GM23338 (cell line): ENCODE measurements at regions not wholly inside any gene's neighbourhood (a gene's known extent, or its start where the extent isn't known, plus 50 kb on each side); places are given as distances from the start of the nearest gene placed in this dataset.

Source experiments
- CREB1 ChIP-seq: fragments of 250-450 bp; sonication (Bioruptor Pico); IDR thresholded peaks from 2 replicates; pipeline ENCODE4 v1.5.0; 2020; ENCODE audit warnings: low read depth, mild to moderate bottlenecking, moderate library complexity
- EZH2 ChIP-seq: fragments of 200-600 bp; sonication (generic); IDR thresholded peaks from one replicate; pipeline ENCODE4 v1.8.0; 2017; ENCODE audit warnings: antibody characterized with exemption, mild to moderate bottlenecking, low read depth; ENCODE audit not compliant: unreplicated experiment
- EZH2phosphoT487 ChIP-seq: fragments of 200-600 bp; sonication (generic); IDR thresholded peaks from one replicate; pipeline ENCODE4 v1.8.1; 2018; ENCODE audit warnings: antibody characterized with exemption; ENCODE audit not compliant: unreplicated experiment
- JUNB ChIP-seq: IDR thresholded peaks from one replicate; pipeline ENCODE4 v1.6.1; 2016; ENCODE audit warnings: antibody characterized with exemption; ENCODE audit not compliant: unreplicated experiment
- NANOG ChIP-seq: IDR thresholded peaks from 2 replicates; pipeline ENCODE4 v1.6.1; 2016; ENCODE audit warnings: antibody characterized with exemption, borderline replicate concordance
- POLR2AphosphoS5 ChIP-seq: IDR thresholded peaks from 2 replicates; pipeline ENCODE4 v1.6.1; 2016; ENCODE audit warnings: antibody characterized with exemption, low read depth
- TF ChIP-seq, protein P1 (sequence below), 2 experiments: fragments of 200-600 bp in 1 of 2; sonication (generic) in 1 of 2; conservative IDR thresholded peaks; 2 replicates each; pipeline versions ENCODE4 v1.5.1 to v1.6.1; 2016 to 2017; ENCODE audit warnings: antibody characterized with exemption in 2 of 2, low read depth in 2 of 2, mild to moderate bottlenecking in 2 of 2, moderate library complexity in 1 of 2
- TF ChIP-seq, protein P2 (sequence below): fragments of 250-450 bp; sonication (Bioruptor Pico); IDR thresholded peaks from 2 replicates; pipeline ENCODE4 v1.5.0; 2020; ENCODE audit warnings: mild to moderate bottlenecking, moderate library complexity
- TF ChIP-seq, protein P3 (sequence below): IDR thresholded peaks from one replicate; pipeline ENCODE4 v1.6.1; 2018; ENCODE audit warnings: antibody characterized with exemption; ENCODE audit not compliant: unreplicated experiment

DNA sequence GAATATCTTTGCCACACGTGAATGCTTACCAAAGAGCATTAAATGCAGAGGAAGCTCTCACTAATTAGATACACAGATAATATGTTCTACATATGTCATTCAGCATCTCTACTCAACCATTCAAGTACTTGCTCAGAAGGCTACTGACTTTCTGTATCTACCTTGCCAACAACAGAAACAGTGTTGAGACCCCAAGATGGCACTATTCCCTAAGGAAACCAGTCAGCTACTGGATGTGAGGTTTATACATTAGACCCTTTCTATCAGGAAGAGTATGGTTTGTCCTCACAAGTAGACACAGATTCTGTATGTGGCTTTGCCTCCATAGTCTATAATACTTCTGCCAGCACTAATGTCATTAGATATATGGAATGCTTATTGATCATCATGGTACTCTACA lies 443.9 kb upstream of the INTU start:
- TF ChIP-seq, protein P1, sequence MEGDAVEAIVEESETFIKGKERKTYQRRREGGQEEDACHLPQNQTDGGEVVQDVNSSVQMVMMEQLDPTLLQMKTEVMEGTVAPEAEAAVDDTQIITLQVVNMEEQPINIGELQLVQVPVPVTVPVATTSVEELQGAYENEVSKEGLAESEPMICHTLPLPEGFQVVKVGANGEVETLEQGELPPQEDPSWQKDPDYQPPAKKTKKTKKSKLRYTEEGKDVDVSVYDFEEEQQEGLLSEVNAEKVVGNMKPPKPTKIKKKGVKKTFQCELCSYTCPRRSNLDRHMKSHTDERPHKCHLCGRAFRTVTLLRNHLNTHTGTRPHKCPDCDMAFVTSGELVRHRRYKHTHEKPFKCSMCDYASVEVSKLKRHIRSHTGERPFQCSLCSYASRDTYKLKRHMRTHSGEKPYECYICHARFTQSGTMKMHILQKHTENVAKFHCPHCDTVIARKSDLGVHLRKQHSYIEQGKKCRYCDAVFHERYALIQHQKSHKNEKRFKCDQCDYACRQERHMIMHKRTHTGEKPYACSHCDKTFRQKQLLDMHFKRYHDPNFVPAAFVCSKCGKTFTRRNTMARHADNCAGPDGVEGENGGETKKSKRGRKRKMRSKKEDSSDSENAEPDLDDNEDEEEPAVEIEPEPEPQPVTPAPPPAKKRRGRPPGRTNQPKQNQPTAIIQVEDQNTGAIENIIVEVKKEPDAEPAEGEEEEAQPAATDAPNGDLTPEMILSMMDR (conservative IDR thresholded peaks at IDR 0.05; ENCODE audit: low read depth in 2 of 2) = peak; percentile 62 to 74
- TF ChIP-seq EZH2phosphoT487 (no peak), NANOG (no peak), CREB1 (CRISPR knock-in tag) (no peak), EZH2 (no peak), POLR2AphosphoS5 (no peak), JUNB (no peak)
- TF ChIP-seq, protein P2, sequence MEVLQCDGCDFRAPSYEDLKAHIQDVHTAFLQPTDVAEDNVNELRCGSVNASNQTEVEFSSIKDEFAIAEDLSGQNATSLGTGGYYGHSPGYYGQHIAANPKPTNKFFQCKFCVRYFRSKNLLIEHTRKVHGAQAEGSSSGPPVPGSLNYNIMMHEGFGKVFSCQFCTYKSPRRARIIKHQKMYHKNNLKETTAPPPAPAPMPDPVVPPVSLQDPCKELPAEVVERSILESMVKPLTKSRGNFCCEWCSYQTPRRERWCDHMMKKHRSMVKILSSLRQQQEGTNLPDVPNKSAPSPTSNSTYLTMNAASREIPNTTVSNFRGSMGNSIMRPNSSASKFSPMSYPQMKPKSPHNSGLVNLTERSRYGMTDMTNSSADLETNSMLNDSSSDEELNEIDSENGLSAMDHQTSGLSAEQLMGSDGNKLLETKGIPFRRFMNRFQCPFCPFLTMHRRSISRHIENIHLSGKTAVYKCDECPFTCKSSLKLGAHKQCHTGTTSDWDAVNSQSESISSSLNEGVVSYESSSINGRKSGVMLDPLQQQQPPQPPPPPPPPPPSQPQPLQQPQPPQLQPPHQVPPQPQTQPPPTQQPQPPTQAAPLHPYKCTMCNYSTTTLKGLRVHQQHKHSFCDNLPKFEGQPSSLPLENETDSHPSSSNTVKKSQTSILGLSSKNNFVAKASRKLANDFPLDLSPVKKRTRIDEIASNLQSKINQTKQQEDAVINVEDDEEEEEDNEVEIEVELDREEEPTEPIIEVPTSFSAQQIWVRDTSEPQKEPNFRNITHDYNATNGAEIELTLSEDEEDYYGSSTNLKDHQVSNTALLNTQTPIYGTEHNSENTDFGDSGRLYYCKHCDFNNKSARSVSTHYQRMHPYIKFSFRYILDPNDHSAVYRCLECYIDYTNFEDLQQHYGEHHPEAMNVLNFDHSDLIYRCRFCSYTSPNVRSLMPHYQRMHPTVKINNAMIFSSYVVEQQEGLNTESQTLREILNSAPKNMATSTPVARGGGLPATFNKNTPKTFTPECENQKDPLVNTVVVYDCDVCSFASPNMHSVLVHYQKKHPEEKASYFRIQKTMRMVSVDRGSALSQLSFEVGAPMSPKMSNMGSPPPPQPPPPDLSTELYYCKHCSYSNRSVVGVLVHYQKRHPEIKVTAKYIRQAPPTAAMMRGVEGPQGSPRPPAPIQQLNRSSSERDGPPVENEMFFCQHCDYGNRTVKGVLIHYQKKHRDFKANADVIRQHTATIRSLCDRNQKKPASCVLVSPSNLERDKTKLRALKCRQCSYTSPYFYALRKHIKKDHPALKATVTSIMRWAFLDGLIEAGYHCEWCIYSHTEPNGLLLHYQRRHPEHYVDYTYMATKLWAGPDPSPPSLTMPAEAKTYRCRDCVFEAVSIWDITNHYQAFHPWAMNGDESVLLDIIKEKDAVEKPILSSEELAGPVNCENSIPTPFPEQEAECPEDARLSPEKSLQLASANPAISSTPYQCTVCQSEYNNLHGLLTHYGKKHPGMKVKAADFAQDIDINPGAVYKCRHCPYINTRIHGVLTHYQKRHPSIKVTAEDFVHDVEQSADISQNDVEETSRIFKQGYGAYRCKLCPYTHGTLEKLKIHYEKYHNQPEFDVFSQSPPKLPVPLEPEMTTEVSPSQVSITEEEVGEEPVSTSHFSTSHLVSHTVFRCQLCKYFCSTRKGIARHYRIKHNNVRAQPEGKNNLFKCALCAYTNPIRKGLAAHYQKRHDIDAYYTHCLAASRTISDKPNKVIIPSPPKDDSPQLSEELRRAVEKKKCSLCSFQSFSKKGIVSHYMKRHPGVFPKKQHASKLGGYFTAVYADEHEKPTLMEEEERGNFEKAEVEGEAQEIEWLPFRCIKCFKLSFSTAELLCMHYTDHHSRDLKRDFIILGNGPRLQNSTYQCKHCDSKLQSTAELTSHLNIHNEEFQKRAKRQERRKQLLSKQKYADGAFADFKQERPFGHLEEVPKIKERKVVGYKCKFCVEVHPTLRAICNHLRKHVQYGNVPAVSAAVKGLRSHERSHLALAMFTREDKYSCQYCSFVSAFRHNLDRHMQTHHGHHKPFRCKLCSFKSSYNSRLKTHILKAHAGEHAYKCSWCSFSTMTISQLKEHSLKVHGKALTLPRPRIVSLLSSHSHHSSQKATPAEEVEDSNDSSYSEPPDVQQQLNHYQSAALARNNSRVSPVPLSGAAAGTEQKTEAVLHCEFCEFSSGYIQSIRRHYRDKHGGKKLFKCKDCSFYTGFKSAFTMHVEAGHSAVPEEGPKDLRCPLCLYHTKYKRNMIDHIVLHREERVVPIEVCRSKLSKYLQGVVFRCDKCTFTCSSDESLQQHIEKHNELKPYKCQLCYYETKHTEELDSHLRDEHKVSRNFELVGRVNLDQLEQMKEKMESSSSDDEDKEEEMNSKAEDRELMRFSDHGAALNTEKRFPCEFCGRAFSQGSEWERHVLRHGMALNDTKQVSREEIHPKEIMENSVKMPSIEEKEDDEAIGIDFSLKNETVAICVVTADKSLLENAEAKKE (CRISPR knock-in tag) = no peak
- TF ChIP-seq, protein P3, sequence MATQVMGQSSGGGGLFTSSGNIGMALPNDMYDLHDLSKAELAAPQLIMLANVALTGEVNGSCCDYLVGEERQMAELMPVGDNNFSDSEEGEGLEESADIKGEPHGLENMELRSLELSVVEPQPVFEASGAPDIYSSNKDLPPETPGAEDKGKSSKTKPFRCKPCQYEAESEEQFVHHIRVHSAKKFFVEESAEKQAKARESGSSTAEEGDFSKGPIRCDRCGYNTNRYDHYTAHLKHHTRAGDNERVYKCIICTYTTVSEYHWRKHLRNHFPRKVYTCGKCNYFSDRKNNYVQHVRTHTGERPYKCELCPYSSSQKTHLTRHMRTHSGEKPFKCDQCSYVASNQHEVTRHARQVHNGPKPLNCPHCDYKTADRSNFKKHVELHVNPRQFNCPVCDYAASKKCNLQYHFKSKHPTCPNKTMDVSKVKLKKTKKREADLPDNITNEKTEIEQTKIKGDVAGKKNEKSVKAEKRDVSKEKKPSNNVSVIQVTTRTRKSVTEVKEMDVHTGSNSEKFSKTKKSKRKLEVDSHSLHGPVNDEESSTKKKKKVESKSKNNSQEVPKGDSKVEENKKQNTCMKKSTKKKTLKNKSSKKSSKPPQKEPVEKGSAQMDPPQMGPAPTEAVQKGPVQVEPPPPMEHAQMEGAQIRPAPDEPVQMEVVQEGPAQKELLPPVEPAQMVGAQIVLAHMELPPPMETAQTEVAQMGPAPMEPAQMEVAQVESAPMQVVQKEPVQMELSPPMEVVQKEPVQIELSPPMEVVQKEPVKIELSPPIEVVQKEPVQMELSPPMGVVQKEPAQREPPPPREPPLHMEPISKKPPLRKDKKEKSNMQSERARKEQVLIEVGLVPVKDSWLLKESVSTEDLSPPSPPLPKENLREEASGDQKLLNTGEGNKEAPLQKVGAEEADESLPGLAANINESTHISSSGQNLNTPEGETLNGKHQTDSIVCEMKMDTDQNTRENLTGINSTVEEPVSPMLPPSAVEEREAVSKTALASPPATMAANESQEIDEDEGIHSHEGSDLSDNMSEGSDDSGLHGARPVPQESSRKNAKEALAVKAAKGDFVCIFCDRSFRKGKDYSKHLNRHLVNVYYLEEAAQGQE = no peak
